Naive B cell (primary cell): ENCODE measurements at regions not wholly inside any gene's neighbourhood (a gene's known extent, or its start where the extent isn't known, plus 50 kb on each side); places are given as distances from the start of the nearest gene placed in this dataset.

ENCODE experiments used
- ATAC-seq, 2 donors: fragments of 150-1000 bp; cut with Tn5 transposase; 2 replicates each; pipeline ENCODE4 v1.10.0; 2021; ENCODE audit warnings: low read depth in 2 of 2, mild to moderate bottlenecking in 2 of 2, moderate library complexity in 2 of 2
- DNase-seq: peaks from one replicate; pipeline ENCODE4 v3.0.0; 2022
- H3K27ac Mint-ChIP-seq, 6 donors: one replicate each; pipeline ENCODE4 v1.8.0; 2020 to 2022; ENCODE audit warnings: mild to moderate bottlenecking in 6 of 6, mixed read lengths in 6 of 6, moderate library complexity in 5 of 6, inconsistent platforms in 2 of 6
- H3K27me3 Mint-ChIP-seq, 3 donors: one replicate each; pipeline ENCODE4 v1.8.0; 2021 to 2022; ENCODE audit warnings: mixed read lengths in 3 of 3, mild to moderate bottlenecking in 1 of 3
- H3K36me3 Mint-ChIP-seq, 2 donors: one replicate each; pipeline ENCODE4 v1.8.0; 2020 to 2022; ENCODE audit warnings: mixed read lengths in 2 of 2, inconsistent platforms in 1 of 2, mild to moderate bottlenecking in 1 of 2
- H3K4me1 Mint-ChIP-seq, 3 donors: one replicate each; pipeline ENCODE4 v1.8.0; 2020 to 2022; ENCODE audit warnings: mixed read lengths in 3 of 3, inconsistent platforms in 1 of 3, mild to moderate bottlenecking in 1 of 3, moderate library complexity in 1 of 3
- H3K4me3 Mint-ChIP-seq, 8 donors: one replicate each; pipeline ENCODE4 v1.8.0; 2020 to 2022; ENCODE audit warnings: mild to moderate bottlenecking in 8 of 8, mixed read lengths in 8 of 8, moderate library complexity in 8 of 8, inconsistent platforms in 2 of 8
- H3K9me3 Mint-ChIP-seq, 7 donors: one replicate each; pipeline ENCODE4 v1.8.0; 2020 to 2022; ENCODE audit warnings: mixed read lengths in 7 of 7, mild to moderate bottlenecking in 5 of 7, inconsistent platforms in 2 of 7, moderate library complexity in 1 of 7

DNA sequence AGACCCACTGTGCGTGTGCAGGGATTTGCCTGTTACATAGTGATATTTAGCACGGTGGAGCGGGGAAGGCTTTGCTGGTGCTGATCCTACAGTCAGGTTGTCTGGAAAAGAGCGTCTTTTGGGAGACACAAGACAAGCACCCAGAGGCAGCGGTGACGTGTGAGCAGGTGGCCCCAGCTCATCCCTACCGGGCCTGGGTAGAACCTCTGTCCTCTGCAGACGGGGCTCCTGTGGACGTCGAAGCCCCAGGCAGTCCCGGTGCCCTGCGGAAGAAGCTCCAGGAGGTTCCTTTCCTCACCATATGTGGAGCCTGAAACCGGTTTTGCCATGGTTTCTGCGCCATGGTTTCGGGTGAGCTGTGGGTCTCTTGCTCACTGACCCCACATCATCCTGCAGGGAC lies 68.9 kb upstream of the AFDN start:
- no peaks in the 10 kb centered on the region for H3K36me3 Mint-ChIP-seq
- H3K4me1 Mint-ChIP-seq: no peaks in the 10 kb centered on the region
- no peak overlapping the region for H3K4me3 Mint-ChIP-seq
- peaks cover 0 to 6% (median 5%) of the 10 kb centered on the region in 7 donors for H3K9me3 Mint-ChIP-seq
- no peak overlapping the region for H3K27ac Mint-ChIP-seq
- no peak for DNase-seq
- ATAC-seq: no peak
- H3K27me3 Mint-ChIP-seq: peaks cover 11 to 34% (median 21%) of the 10 kb centered on the region in 3 donors

DNA sequence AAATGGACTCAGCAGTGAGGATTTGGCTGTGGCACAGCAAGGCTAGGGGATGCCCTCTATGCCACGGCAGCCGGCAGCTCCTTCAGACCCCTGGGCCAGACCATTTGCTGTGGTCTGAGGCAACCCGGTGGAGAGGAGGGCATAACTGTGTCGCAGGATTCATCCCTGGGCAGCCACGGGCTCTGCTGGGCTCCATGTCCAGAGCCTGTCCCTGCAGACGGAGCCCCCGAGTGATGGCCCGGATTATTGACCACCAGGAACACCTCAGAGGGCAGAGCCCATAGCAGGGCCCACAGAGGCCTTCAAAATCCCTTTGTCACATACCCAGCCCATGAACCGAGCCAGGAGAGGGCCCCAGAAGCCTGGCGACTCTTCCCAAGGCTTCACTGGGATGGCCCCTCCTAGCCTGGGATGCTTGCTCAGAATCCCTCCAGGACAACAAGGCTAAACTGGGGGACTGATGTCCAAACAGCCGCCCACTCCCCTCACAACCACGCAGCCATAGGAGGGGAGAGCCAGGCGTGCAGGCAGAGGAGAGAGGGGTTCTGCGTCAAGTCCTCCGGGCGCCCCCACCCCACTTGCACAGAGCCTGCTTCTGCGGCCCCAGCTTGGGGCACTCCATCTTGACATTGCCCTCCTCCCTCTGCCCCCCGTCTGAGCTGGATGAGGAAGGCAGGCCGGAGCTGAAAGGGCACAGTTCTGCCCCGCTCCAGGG lies 68.2 kb upstream of the AFDN start:
- Mint-ChIP-seq H3K9me3 (peaks cover 0 to 6% (median 4%) of the 10 kb centered on the region in 7 donors), H3K4me1 (no peaks in the 10 kb centered on the region), H3K4me3 (no peak overlapping the region), H3K36me3 (no peaks in the 10 kb centered on the region), H3K27me3 (peaks cover 11 to 40% (median 21%) of the 10 kb centered on the region in 3 donors), H3K27ac (no peak overlapping the region)
- DNase-seq: no peak
- no peak for ATAC-seq

GRCh38 chr6:167759206-167759605 lies 67.5 kb upstream of the AFDN start:
- H3K36me3 Mint-ChIP-seq: no peaks in the 10 kb centered on the region
- H3K4me3 Mint-ChIP-seq: no peak overlapping the region
- H3K4me1 Mint-ChIP-seq: no peaks in the 10 kb centered on the region
- peaks cover 11 to 39% (median 14%) of the 10 kb centered on the region in 3 donors for H3K27me3 Mint-ChIP-seq
- no peak for DNase-seq
- no peak overlapping the region for H3K27ac Mint-ChIP-seq
- peaks cover 0 to 3% (median under 1%) of the 10 kb centered on the region in 7 donors for H3K9me3 Mint-ChIP-seq
- ATAC-seq: no peak

GRCh38 chr6:167759912-167760311 lies 66.8 kb upstream of the AFDN start:
- Mint-ChIP-seq H3K36me3 (no peaks in the 10 kb centered on the region), H3K27me3 (peaks cover 11 to 38% (median 14%) of the 10 kb centered on the region in 3 donors), H3K9me3 (peaks cover 0 to 2% (median 0%) of the 10 kb centered on the region in 7 donors), H3K4me3 (no peak overlapping the region), H3K4me1 (no peaks in the 10 kb centered on the region), H3K27ac (peak overlapping the region in 1 of 6 donors; percentile 44)
- ATAC-seq (no peak), DNase-seq (no peak)

DNA sequence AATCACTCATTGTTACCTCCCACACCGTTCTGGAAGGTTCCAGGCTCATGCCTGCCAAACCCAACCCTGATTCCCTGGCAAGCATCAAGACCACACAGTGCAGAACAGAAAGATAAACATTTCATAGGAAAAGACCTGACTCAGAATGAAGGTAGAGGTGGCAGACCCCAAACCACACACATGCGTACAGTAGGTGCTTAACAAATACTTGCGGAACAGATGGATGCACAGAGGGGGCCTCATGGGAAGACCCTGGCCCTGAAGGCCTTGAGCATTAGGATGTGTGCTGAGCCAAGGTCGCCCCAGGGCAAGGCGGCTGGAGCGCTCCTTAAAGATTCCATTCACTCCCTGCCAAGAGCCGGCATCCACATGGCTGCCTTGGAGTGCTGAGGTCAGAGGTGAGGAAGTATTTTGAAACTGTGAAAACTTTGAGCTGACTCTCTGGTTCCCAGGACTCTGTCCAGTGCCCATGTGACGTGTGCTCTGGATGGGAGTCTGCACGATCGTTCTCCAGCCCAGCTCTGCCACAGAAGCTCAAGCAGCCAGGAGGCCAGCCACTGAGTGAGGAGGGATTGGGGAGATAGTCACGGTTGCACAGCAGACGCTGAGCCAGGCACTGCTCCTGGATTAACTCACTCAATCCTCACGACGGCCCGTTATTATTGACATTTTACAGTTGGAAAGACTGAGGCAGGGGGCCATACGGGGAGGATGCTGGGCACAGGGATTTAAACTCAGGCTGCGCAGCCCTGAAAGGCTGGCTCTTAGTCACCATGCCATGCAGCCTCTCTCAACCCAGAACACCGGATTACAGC lies 65.5 kb upstream of the AFDN start:
- H3K4me3 Mint-ChIP-seq: peak overlapping the region in 1 of 8 donors; percentile 11
- no peaks in the 10 kb centered on the region for H3K4me1 Mint-ChIP-seq
- H3K36me3 Mint-ChIP-seq: no peaks in the 10 kb centered on the region
- H3K9me3 Mint-ChIP-seq: peaks cover 0 to 2% (median 0%) of the 10 kb centered on the region in 7 donors
- peaks cover 11 to 38% (median 18%) of the 10 kb centered on the region in 3 donors for H3K27me3 Mint-ChIP-seq
- ATAC-seq (no peak), DNase-seq (no peak)
- H3K27ac Mint-ChIP-seq: no peak overlapping the region

GRCh38 chr6:167761794-167762258 lies 64.9 kb upstream of the AFDN start:
- no peak overlapping the region for H3K27ac Mint-ChIP-seq
- H3K27me3 Mint-ChIP-seq: peaks cover 6 to 35% (median 18%) of the 10 kb centered on the region in 3 donors
- ATAC-seq: no peak
- H3K9me3 Mint-ChIP-seq: peaks cover 0 to 2% (median 0%) of the 10 kb centered on the region in 7 donors
- no peak for DNase-seq
- H3K4me1 Mint-ChIP-seq: no peaks in the 10 kb centered on the region
- no peaks in the 10 kb centered on the region for H3K36me3 Mint-ChIP-seq
- H3K4me3 Mint-ChIP-seq: peak overlapping the region in 1 of 8 donors; percentile 11

GRCh38 chr6:167762259-167762962 lies 64.3 kb upstream of the AFDN start:
- Mint-ChIP-seq H3K9me3 (peaks cover 0 to 2% (median 0%) of the 10 kb centered on the region in 7 donors), H3K4me1 (no peaks in the 10 kb centered on the region), H3K36me3 (no peaks in the 10 kb centered on the region), H3K4me3 (no peak overlapping the region), H3K27ac (no peak overlapping the region), H3K27me3 (peaks cover 2 to 29% (median 15%) of the 10 kb centered on the region in 3 donors)
- DNase-seq (no peak), ATAC-seq (no peak)

DNA sequence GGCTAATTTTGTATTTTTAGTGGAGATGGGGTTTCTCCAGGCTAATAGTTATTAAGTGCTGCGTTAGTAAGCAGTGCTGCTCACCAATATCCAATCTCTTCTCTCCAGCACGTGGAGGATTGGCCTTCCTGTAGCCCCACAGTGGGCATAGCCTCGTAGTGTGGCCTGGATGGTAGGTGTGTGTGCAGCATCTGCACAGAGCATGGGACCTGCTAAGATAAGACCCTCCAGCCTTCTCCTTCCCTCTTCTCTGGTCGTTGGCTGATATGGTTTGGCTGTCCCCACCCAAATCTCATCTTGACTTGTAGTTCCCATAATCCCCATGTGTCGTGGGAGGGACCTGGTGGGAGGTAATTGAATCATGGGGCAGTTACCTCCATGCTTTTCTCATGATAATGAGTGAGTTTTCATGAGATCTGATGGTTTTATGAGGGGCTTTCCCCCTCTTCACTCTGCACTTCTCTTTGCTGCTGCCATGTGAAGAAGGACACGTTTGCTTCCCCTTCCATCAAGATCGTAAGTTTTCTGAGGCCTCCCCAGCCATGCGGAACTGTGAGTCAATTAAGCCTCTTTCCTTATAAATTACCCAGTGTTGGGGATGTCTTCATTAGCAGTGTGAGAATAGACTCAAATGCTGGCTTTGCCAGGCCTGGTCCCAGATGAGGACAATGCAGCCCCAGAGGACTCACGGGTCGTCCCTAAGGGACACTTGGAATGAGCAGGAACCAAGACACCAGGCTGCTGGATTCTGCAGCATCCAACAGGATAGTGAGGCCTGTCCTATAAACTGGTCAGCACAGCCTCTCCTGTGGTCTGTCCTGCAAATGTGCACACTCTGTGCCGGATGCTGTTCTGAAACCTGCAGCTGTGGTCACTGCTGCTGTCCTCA lies 63.4 kb upstream of the AFDN start:
- Mint-ChIP-seq H3K27me3 (peaks cover 0 to 24% (median 12%) of the 10 kb centered on the region in 3 donors), H3K27ac (no peak overlapping the region), H3K4me1 (no peaks in the 10 kb centered on the region), H3K4me3 (no peak overlapping the region), H3K9me3 (peaks cover 0 to 2% (median 0%) of the 10 kb centered on the region in 7 donors), H3K36me3 (no peaks in the 10 kb centered on the region)
- ATAC-seq: no peak
- no peak for DNase-seq

- Mint-ChIP-seq H3K27me3 (peaks cover 0 to 21% (median 11%) of the 10 kb centered on the region in 3 donors), H3K9me3 (peaks cover 0 to 2% (median 0%) of the 10 kb centered on the region in 7 donors), H3K4me3 (no peak overlapping the region), H3K4me1 (no peaks in the 10 kb centered on the region), H3K27ac (peak overlapping the region in 1 of 6 donors; percentile 75), H3K36me3 (no peaks in the 10 kb centered on the region)
- DNase-seq (no peak), ATAC-seq (no peak)
Measured at GRCh38 chr6:167764215-167764614, 62.5 kb upstream of the AFDN start.

GRCh38 chr6:167764713-167765479 lies 61.8 kb upstream of the AFDN start:
- ATAC-seq: no peak

GRCh38 chr6:167766986-167767714 lies 59.6 kb upstream of the AFDN start:
- no peaks in the 10 kb centered on the region for H3K9me3 Mint-ChIP-seq
- DNase-seq (no peak), ATAC-seq (no peak)
- H3K36me3 Mint-ChIP-seq: no peaks in the 10 kb centered on the region
- no peaks in the 10 kb centered on the region for H3K4me1 Mint-ChIP-seq
- peaks cover 4 to 32% (median 25%) of the 10 kb centered on the region in 3 donors for H3K27me3 Mint-ChIP-seq
- H3K27ac Mint-ChIP-seq: no peak overlapping the region
- H3K4me3 Mint-ChIP-seq: peak overlapping the region in 1 of 8 donors; percentile 3

More at GRCh38 chr6:167764713-167765479, 61.8 kb upstream of the AFDN start:
- Mint-ChIP-seq H3K4me3 (no peak overlapping the region), H3K9me3 (no peaks in the 10 kb centered on the region), H3K4me1 (no peaks in the 10 kb centered on the region), H3K27ac (no peak overlapping the region), H3K36me3 (no peaks in the 10 kb centered on the region), H3K27me3 (peaks cover 0 to 19% (median 14%) of the 10 kb centered on the region in 3 donors)
- no peak for DNase-seq
